Fibroblast of lung (primary cell): ENCODE measurements at regions not wholly inside any gene's neighbourhood (a gene's known extent, or its start where the extent isn't known, plus 50 kb on each side); places are given as distances from the start of the nearest gene placed in this dataset.

ENCODE experiments used
- EZH2 ChIP-seq: IDR thresholded peaks from 2 replicates; pipeline ENCODE4 v1.5.1; 2012; ENCODE audit warnings: low read length, control low read depth, mild to moderate bottlenecking; ENCODE audit errors: missing control alignments
- TF ChIP-seq, protein P1 (sequence below), 2 donors: IDR thresholded peaks in 1 of 2; conservative IDR thresholded peaks in 1 of 2; 1 replicate in 1 of 2; 2 replicates in 1 of 2; pipeline ENCODE4 v1.5.1; 2011 to 2012; ENCODE audit warnings: low read length in 2 of 2, control low read depth in 1 of 2, inconsistent platforms in 1 of 2, low read depth in 1 of 2, mild to moderate bottlenecking in 1 of 2

GRCh38 chr5:53416144-53416738, 64.2 kb upstream of the FST start:
- TF ChIP-seq, protein P1, sequence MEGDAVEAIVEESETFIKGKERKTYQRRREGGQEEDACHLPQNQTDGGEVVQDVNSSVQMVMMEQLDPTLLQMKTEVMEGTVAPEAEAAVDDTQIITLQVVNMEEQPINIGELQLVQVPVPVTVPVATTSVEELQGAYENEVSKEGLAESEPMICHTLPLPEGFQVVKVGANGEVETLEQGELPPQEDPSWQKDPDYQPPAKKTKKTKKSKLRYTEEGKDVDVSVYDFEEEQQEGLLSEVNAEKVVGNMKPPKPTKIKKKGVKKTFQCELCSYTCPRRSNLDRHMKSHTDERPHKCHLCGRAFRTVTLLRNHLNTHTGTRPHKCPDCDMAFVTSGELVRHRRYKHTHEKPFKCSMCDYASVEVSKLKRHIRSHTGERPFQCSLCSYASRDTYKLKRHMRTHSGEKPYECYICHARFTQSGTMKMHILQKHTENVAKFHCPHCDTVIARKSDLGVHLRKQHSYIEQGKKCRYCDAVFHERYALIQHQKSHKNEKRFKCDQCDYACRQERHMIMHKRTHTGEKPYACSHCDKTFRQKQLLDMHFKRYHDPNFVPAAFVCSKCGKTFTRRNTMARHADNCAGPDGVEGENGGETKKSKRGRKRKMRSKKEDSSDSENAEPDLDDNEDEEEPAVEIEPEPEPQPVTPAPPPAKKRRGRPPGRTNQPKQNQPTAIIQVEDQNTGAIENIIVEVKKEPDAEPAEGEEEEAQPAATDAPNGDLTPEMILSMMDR (conservative IDR thresholded peaks at IDR 0.05 in 1 of 2, IDR thresholded peaks at IDR 0.05 in 1 of 2; ENCODE audit: low read depth in 1 of 2, low read length in 2 of 2): no peak
- no peak for TF ChIP-seq EZH2
